H1 (cell line): ENCODE measurements at regions not wholly inside any gene's neighbourhood (a gene's known extent, or its start where the extent isn't known, plus 50 kb on each side); places are given as distances from the start of the nearest gene placed in this dataset.

ENCODE experiments used
- NRF1 ChIP-seq: IDR thresholded peaks from 2 replicates; pipeline ENCODE4 v1.6.1; 2011; ENCODE audit warnings: mild to moderate bottlenecking, low read depth, low read length, improper control_type of control experiment
- RFX5 ChIP-seq: IDR thresholded peaks from 2 replicates; pipeline ENCODE4 v1.6.1; 2011; ENCODE audit warnings: low read depth, low read length, improper control_type of control experiment, borderline replicate concordance
- TAF1 ChIP-seq: IDR thresholded peaks from 2 replicates; pipeline ENCODE4 v1.6.1; 2011; ENCODE audit warnings: mild to moderate bottlenecking, low read depth, low read length

GRCh38 chr9:75210215-75210614 is 121.9 kb downstream of the OSTF1 start (continued):
- TF ChIP-seq TAF1 (no peak), NRF1 (no peak), RFX5 (no peak)
